Mammary epithelial cell (primary cell): ENCODE measurements at regions not wholly inside any gene's neighbourhood (a gene's known extent, or its start where the extent isn't known, plus 50 kb on each side); places are given as distances from the start of the nearest gene placed in this dataset.

Experiments
- EZH2 ChIP-seq: IDR thresholded peaks from 2 replicates; pipeline ENCODE4 v1.6.1; 2012; ENCODE audit warnings: low read length, inconsistent platforms, borderline replicate concordance
- TF ChIP-seq, protein P1 (sequence below), 2 donors: IDR thresholded peaks in 1 of 2; conservative IDR thresholded peaks in 1 of 2; 2 replicates each; pipeline ENCODE4 v1.5.1; 2011 to 2012; ENCODE audit warnings: inconsistent platforms in 2 of 2, low read length in 2 of 2, mild to moderate bottlenecking in 2 of 2, control low read depth in 1 of 2, low read depth in 1 of 2; ENCODE audit not compliant: insufficient read depth in 1 of 2; ENCODE audit errors: extremely low read depth in 1 of 2

DNA sequence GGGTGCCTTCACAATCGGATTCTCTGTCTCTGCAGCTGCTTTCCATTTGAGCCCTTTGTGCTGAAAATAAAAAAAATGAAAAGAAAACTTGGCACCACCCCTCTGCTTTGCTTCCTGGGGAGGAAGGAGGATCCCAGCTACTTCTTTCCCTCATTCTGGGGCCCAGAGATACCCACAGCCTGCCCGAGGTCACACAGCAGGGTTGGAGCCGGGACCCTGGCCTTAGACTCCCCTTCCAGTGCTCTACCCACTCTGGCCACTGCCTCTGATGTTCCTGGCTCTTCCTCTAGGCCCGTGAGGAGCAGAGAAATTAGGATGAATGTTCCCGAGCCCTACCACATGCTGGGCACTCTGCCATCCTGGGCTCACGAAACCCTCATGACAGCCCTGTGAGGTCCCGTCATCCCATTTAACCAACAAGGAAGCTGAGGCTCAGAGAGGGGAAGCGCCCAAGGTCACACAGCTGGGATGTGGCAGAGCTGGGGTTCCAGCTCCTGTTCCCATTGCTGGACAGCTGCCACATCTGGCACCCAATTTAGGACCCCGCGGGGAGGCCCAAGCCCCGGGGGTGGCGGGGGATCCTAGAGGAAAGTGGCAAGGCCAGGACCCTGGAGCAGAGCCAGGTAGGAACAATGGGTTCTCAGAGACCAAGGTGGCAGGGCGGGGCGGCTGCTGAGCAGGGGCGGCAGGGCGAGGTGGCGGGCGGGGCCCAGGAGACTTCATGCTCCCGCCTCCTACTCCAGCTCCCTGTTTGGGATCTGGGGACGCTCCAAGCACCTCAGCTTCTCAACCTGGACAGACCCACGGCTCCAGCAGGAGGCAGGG lies 76.6 kb downstream of the CEBPB start:
- TF ChIP-seq, protein P1, sequence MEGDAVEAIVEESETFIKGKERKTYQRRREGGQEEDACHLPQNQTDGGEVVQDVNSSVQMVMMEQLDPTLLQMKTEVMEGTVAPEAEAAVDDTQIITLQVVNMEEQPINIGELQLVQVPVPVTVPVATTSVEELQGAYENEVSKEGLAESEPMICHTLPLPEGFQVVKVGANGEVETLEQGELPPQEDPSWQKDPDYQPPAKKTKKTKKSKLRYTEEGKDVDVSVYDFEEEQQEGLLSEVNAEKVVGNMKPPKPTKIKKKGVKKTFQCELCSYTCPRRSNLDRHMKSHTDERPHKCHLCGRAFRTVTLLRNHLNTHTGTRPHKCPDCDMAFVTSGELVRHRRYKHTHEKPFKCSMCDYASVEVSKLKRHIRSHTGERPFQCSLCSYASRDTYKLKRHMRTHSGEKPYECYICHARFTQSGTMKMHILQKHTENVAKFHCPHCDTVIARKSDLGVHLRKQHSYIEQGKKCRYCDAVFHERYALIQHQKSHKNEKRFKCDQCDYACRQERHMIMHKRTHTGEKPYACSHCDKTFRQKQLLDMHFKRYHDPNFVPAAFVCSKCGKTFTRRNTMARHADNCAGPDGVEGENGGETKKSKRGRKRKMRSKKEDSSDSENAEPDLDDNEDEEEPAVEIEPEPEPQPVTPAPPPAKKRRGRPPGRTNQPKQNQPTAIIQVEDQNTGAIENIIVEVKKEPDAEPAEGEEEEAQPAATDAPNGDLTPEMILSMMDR (conservative IDR thresholded peaks at IDR 0.05 in 1 of 2, IDR thresholded peaks at IDR 0.05 in 1 of 2; ENCODE audit: extremely low read depth in 1 of 2, insufficient read depth in 1 of 2, low read depth in 1 of 2, low read length in 2 of 2) = peak in 1 of 2 donors; percentile 28
- no peak for TF ChIP-seq EZH2
